Astrocyte (in vitro differentiated cells and primary cell): ENCODE measurements at regions not wholly inside any gene's neighbourhood (a gene's known extent, or its start where the extent isn't known, plus 50 kb on each side); places are given as distances from the start of the nearest gene placed in this dataset.

ENCODE experiments used
- DNase-seq: peaks from one replicate; pipeline ENCODE4 v3.0.0-alpha.2; 2010; ENCODE audit warnings: low read depth
- FAIRE-seq: peaks from 2 replicates; lab custom pipeline; 2011; peaks lifted over from hg19 to GRCh38; lab: Jason Lieb, UNC
- H2AFZ ChIP-seq: 2 replicates; pipeline ENCODE4 v1.6.0; 2012; ENCODE audit warnings: low read depth, low read length, inconsistent platforms
- H3K27ac ChIP-seq: 2 replicates; pipeline ENCODE4 v1.5.1; 2011; ENCODE audit warnings: low read depth, low read length, inconsistent platforms
- H3K27me3 ChIP-seq: 2 replicates; pipeline ENCODE4 v1.6.0; 2011; ENCODE audit warnings: low read length, inconsistent platforms; ENCODE audit not compliant: insufficient read depth
- H3K36me3 ChIP-seq: 2 replicates; pipeline ENCODE4 v1.5.1; 2011; ENCODE audit warnings: low read length, inconsistent platforms; ENCODE audit not compliant: insufficient read depth
- H3K4me1 ChIP-seq: 2 replicates; pipeline ENCODE4 v1.5.1; 2011; ENCODE audit warnings: low read length, inconsistent platforms; ENCODE audit not compliant: insufficient read depth
- H3K4me2 ChIP-seq: 2 replicates; pipeline ENCODE4 v1.6.0; 2012; ENCODE audit warnings: low read length, inconsistent platforms
- H3K4me3 ChIP-seq: 2 replicates; pipeline ENCODE4 v1.5.1; 2011; ENCODE audit warnings: low read depth, mild to moderate bottlenecking, low read length, inconsistent platforms; ENCODE audit not compliant: insufficient read depth
- H3K79me2 ChIP-seq: 2 replicates; pipeline ENCODE4 v1.6.0; 2012; ENCODE audit warnings: mild to moderate bottlenecking, low read length, inconsistent platforms; ENCODE audit not compliant: insufficient read depth
- H3K9ac ChIP-seq: 2 replicates; pipeline ENCODE4 v1.6.0; 2012; ENCODE audit warnings: mild to moderate bottlenecking, low read length, inconsistent platforms
- H3K9me3 ChIP-seq: 2 replicates; pipeline ENCODE4 v1.5.1; 2012; ENCODE audit warnings: low read depth, mild to moderate bottlenecking, low read length, inconsistent platforms; ENCODE audit not compliant: insufficient read depth
- H4K20me1 ChIP-seq: 2 replicates; pipeline ENCODE4 v1.6.0; 2012; ENCODE audit warnings: low read length, inconsistent platforms; ENCODE audit not compliant: insufficient read depth
- H3K27ac Mint-ChIP-seq: one replicate; pipeline ENCODE4 v1.8.0; 2021; ENCODE audit warnings: mild to moderate bottlenecking, mixed read lengths; ENCODE audit not compliant: unreplicated experiment
- H3K27me3 Mint-ChIP-seq: one replicate; pipeline ENCODE4 v1.8.0; 2021; ENCODE audit warnings: low read depth, mixed read lengths; ENCODE audit not compliant: unreplicated experiment
- H3K36me3 Mint-ChIP-seq: one replicate; pipeline ENCODE4 v1.8.0; 2021; ENCODE audit warnings: low read depth, mixed read lengths; ENCODE audit not compliant: unreplicated experiment
- H3K4me1 Mint-ChIP-seq: one replicate; pipeline ENCODE4 v1.8.0; 2021; ENCODE audit warnings: low read depth, mixed read lengths; ENCODE audit not compliant: unreplicated experiment
- H3K4me3 Mint-ChIP-seq: one replicate; pipeline ENCODE4 v1.8.0; 2021; ENCODE audit warnings: mild to moderate bottlenecking, moderate library complexity, mixed read lengths; ENCODE audit not compliant: unreplicated experiment
- H3K9me3 Mint-ChIP-seq: one replicate; pipeline ENCODE4 v1.8.0; 2021; ENCODE audit warnings: mild to moderate bottlenecking, mixed read lengths; ENCODE audit not compliant: unreplicated experiment
- CTCF ChIP-seq: IDR thresholded peaks from 2 replicates; pipeline ENCODE4 v1.5.1; 2011; ENCODE audit warnings: low read depth, mild to moderate bottlenecking, inconsistent platforms, low read length, moderate library complexity; ENCODE audit not compliant: insufficient read depth
- EZH2 ChIP-seq: IDR thresholded peaks from 2 replicates; pipeline ENCODE4 v1.6.1; 2012; ENCODE audit warnings: mild to moderate bottlenecking, low read length, inconsistent platforms; ENCODE audit not compliant: insufficient read depth

- no peaks in the 10 kb centered on the region for H3K9me3 ChIP-seq
- TF ChIP-seq EZH2 (no peak), CTCF (no peak)
- no peaks in the 10 kb centered on the region for H4K20me1 ChIP-seq
- H3K9ac ChIP-seq, result no peak overlapping the region
- H2AFZ ChIP-seq, result no peak overlapping the region
- H3K36me3 ChIP-seq, result no peaks in the 10 kb centered on the region
- no peaks in the 10 kb centered on the region for H3K79me2 ChIP-seq
- no peaks in the 10 kb centered on the region for H3K27me3 ChIP-seq
- no peaks in the 10 kb centered on the region for H3K4me1 ChIP-seq
- DNase-seq (no peak), FAIRE-seq (no peak)
- H3K27me3 Mint-ChIP-seq, result no peaks in the 10 kb centered on the region
- H3K36me3 Mint-ChIP-seq, result no peaks in the 10 kb centered on the region
- no peaks in the 10 kb centered on the region for H3K4me1 Mint-ChIP-seq
- H3K27ac Mint-ChIP-seq, result no peak overlapping the region
- no peak overlapping the region for H3K4me3 Mint-ChIP-seq
- H3K4me2 ChIP-seq, result no peak overlapping the region
- no peak overlapping the region for H3K4me3 ChIP-seq
- no peak overlapping the region for H3K27ac ChIP-seq
- H3K9me3 Mint-ChIP-seq, result no peaks in the 10 kb centered on the region
These were observed 540.7 kb downstream of the HAO1 start for GRCh38 chr20:7399575-7399974.

GRCh38 chr20:7406671-7407070 is 533.6 kb downstream of the HAO1 start:
- H3K9me3 ChIP-seq, result no peaks in the 10 kb centered on the region
- no peaks in the 10 kb centered on the region for H3K79me2 ChIP-seq
- no peak for DNase-seq
- Mint-ChIP-seq H3K9me3 (no peaks in the 10 kb centered on the region), H3K36me3 (no peaks in the 10 kb centered on the region), H3K4me1 (no peaks in the 10 kb centered on the region), H3K27me3 (no peaks in the 10 kb centered on the region), H3K27ac (no peak overlapping the region), H3K4me3 (no peak overlapping the region)
- H3K27me3 ChIP-seq, result no peaks in the 10 kb centered on the region
- TF ChIP-seq CTCF, result no peak
- TF ChIP-seq EZH2, result no peak
- H4K20me1 ChIP-seq, result no peaks in the 10 kb centered on the region
- no peak overlapping the region for H3K4me2 ChIP-seq
- no peak overlapping the region for H3K4me3 ChIP-seq
- no peaks in the 10 kb centered on the region for H3K36me3 ChIP-seq
- H3K4me1 ChIP-seq, result no peaks in the 10 kb centered on the region
- H3K9ac ChIP-seq, result no peak overlapping the region
- no peak overlapping the region for H2AFZ ChIP-seq
- H3K27ac ChIP-seq, result no peak overlapping the region
- FAIRE-seq, result no peak

GRCh38 chr20:7410150-7410549 is 530.1 kb downstream of the HAO1 start:
- H3K27ac Mint-ChIP-seq, result no peak overlapping the region
- H3K36me3 Mint-ChIP-seq, result no peaks in the 10 kb centered on the region
- no peak for FAIRE-seq

More at GRCh38 chr20:7410150-7410549, 530.1 kb downstream of the HAO1 start:
- TF ChIP-seq CTCF (no peak), EZH2 (no peak)
- no peaks in the 10 kb centered on the region for H3K9me3 Mint-ChIP-seq
- Histone ChIP-seq H3K4me3 (no peak overlapping the region), H4K20me1 (no peaks in the 10 kb centered on the region), H3K9ac (no peak overlapping the region), H3K4me2 (no peak overlapping the region), H3K9me3 (no peaks in the 10 kb centered on the region), H3K4me1 (no peaks in the 10 kb centered on the region), H2AFZ (no peak overlapping the region), H3K27ac (no peak overlapping the region), H3K27me3 (no peaks in the 10 kb centered on the region), H3K36me3 (no peaks in the 10 kb centered on the region), H3K79me2 (no peaks in the 10 kb centered on the region)
- no peak for DNase-seq
- no peak overlapping the region for H3K4me3 Mint-ChIP-seq
- no peaks in the 10 kb centered on the region for H3K27me3 Mint-ChIP-seq
- no peaks in the 10 kb centered on the region for H3K4me1 Mint-ChIP-seq
